HG03565 (cell line): ENCODE measurements at regions not wholly inside any gene's neighbourhood (a gene's known extent, or its start where the extent isn't known, plus 50 kb on each side); places are given as distances from the start of the nearest gene placed in this dataset.
"Not testable (repeated sequence)": the region's sequence is repeated elsewhere in the genome, so short reads cannot be mapped to it uniquely, and the experiment has no call there.

ENCODE experiments used
- ATAC-seq: cut with Tn5 transposase; IDR thresholded peaks from one replicate; pipeline ENCODE4 v1.9.1; 2021; ENCODE audit warnings: mild to moderate bottlenecking, moderate library complexity; ENCODE audit not compliant: unreplicated experiment

- no peak for ATAC-seq
These were observed 320.1 kb upstream of the DDI1 start for GRCh38 chr11:103716363-103716762.

- ATAC-seq, result no peak
These were observed 309.2 kb upstream of the DDI1 start for GRCh38 chr11:103727262-103727661.

GRCh38 chr11:103729617-103730016 lies 306.8 kb upstream of the DDI1 start:
- no peak for ATAC-seq

DNA sequence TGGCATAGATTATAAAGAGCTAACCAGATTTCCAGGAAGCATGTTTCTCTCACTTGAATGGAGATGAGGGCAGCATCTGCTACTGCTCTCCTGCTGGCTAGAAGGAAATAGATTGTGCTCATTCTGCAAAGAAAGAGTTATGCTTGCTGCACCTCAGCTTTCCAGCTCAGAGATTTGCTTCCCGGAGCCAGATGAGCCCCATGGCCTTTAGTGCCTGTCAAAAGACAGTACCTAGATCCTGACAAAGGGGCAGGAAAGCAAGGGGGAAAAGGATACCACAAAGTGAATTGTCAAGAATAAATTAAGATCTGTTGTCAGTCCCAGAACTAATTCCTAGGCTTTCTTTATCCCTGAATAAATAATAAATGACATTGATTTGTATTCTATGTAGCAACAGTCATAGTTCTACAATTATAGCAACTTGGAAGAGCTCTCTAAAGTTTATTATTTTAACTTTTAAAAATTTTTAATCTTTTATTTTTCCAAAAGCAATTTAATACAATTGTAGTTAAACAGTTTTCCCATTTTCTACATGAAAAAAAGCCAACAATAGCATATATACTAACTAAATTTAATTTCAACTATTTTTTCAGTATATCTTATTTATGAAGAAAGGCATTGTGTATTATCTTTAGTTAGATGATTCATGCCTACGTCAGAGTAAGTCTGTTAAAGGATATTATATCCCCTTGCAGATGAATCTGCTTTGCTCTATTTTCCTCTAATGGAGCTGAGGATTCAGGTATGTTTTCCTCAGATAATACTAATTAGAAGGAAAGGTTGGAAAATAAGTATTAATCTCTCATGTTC lies 306.1 kb upstream of the DDI1 start:
- ATAC-seq, result no peak

DNA sequence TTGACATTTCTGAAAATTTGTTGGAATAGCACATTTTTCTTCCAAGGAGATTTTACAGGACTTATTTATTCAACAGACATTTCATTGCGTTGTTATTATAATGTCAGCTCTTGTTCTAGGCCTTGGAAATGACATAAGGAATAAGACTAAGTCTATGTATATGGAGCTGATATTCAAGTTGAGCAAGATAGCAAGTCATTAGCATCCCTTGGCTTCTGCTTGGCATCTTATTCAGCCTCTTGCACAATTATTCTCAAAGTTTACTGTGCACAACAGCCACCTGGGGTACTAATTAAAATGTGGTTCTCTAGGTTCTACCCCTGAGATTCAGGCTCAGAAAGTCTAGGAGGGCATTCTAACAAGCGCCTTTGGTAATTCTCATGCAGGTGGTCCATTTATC lies 304.8 kb upstream of the DDI1 start:
- no peak for ATAC-seq

GRCh38 chr11:103733889-103734288 lies 302.6 kb upstream of the DDI1 start:
- ATAC-seq, result no peak

GRCh38 chr11:103735497-103736032 lies 300.9 kb upstream of the DDI1 start:
- ATAC-seq, result no peak

GRCh38 chr11:103736315-103737036 lies 300.0 kb upstream of the DDI1 start:
- ATAC-seq, result no peak

GRCh38 chr11:103737037-103737622 lies 299.3 kb upstream of the DDI1 start:
- ATAC-seq, result no peak

DNA sequence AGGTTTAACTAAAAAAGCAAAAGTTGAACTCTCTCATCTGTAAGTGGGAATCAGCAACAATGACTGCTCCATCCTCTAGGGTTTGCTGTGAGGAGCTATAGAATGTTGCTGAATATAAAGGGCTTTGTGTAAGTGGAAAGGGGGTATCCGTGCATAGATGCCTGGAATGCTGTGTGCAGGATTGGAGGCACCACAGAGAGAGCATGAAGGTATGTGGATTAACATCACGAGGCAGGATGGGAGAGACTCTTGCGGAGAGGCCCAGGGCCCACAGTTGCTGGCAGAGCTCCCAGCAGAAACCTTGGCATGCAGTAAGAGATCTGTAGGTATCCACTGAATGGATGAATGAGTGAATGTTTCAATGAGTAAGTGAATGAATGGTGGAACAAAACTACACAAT lies 298.7 kb upstream of the DDI1 start:
- no peak for ATAC-seq

DNA sequence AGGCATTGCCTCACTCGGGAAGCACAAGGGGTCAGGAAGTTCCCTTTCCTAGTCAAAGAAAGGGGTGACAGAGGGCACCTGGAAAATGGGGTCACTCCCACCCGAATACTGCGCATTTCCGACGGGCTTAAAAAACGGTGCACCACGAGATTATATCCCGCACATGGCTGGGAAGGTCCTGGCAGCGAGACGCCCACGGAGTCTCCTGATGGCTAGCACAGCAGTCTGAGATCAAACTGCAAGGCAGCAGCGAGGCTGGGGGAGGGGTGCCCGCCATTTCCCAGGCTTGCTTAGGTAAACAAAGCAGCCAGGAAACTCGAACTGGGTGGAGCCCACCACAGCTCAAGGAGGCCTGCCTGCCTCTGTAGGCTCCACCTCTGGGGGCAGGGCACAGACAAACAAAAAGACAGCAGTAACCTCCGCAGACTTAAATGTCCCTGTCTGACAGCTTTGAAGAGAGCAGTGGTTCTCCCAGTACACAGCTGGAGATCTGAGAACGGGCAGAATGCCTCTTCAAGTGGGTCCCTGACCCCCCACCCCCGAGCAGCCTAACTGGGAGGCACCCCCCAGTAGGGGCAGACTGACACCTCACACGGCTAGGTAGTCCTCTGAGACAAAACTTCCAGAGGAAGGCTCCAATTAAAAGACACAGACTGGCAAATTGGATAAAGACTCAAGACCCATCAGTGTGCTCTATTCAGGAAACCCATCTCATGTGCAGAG lies 297.2 kb upstream of the DDI1 start:
- not testable (repeated sequence) for ATAC-seq

DNA sequence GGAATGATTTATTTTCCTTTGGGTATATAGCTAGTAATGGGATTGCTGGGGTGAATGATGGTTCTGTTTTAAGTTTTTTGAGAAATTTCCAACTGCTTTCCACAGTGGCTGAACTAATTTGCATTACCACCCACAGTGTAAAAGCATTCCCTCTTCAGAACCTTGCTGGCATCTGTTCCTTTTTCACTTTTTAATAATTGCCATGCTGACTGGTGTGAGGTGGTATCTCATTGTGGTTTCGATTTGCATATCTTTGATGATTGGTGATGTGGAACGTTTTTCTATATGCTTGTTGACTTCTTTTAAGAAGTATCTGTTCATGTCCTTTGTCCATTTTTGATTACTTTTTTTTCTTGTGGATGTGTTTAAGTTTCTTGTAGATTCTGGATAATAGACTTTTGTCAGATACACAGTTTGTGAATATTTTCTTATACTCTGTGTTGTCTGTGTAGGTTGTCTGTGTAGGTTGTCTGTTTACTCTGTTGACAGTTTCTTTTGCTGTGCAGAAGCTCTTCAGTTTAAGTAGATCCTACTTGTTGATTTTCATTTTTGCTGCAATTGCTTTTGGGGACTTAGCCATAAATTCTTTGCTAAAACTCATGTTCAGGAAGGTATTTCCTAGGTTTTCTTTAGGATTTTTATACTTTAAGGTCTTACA lies 291.8 kb upstream of the DDI1 start:
- ATAC-seq, result no peak

DNA sequence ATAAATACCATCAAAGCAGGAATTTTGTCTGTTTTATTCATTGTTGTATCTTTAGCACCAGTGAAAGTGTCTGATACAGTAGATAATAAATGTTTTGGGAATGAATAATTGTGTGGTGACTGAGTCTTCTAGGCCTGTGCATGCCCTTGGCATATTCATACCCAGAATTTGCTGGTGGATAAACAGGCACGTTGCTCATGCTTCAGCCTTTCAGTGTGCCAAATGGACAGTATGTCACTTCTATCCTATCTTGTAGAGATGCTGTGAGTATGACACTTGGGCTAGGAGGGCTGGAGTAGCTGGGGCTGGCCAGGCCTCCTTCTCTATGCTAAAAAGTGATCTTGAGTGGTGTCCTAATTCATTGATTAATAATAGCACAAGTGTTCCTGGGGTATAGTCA lies 287.3 kb upstream of the DDI1 start:
- no peak for ATAC-seq

DNA sequence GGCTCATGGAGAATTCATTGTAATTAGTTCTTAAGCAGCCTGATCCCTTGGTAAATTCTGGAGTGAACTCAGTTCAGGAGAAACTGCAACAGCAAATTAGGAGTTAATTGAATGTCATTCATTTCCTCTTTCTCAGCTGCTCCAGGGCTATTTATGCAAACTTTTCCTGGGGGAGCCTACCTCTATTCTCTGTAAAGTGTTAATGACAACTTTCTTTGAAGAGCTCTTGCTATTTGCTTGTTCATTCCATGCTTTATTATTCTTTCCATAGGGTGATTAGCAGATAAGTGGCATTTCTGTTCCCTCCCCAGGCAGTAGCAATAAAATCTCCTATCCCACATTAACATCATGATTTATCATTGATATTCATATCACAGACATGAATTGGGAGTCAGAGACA lies 267.6 kb upstream of the DDI1 start:
- ATAC-seq, result no peak

DNA sequence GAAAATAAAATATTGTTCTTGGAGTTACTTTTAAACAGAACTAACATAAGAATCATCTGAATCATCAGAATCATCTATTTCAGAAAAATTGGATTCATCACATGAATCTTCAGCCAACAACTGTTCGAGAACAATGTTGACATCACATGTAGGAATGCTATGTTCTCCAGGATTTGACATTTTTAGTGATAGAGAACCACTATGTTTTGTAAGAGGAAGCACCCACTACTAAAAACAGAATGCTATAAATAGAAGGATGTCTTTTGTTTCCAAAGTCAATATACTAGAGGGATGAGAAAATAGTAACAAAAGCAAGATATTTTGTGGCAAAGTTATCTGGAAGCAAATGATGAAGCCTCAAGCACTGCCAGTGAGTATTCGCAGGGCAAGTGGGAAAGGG lies 263.4 kb upstream of the DDI1 start:
- ATAC-seq, result no peak

DNA sequence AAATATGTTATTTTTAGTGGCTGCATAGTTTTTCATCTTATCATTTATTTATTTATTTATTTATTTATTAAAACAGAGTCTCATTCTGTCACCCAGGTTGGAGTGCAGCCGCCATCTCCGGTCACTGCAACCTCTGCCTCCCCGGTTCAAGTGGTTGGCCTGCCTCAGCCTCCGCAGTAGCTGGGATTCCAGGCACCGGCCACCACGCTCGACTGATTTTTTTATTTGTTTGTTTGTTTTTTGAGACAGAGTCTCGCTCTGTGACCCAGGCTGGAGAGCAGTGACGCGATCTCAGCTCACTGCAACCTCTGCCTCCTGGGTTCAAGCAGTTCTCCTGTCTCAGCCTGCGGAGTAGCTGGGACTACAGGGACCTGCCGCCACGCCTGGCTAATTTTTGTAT lies 262.9 kb upstream of the DDI1 start:
- no peak for ATAC-seq

- no peak for ATAC-seq
These were observed 257.4 kb upstream of the DDI1 start for GRCh38 chr11:103779054-103779453.

DNA sequence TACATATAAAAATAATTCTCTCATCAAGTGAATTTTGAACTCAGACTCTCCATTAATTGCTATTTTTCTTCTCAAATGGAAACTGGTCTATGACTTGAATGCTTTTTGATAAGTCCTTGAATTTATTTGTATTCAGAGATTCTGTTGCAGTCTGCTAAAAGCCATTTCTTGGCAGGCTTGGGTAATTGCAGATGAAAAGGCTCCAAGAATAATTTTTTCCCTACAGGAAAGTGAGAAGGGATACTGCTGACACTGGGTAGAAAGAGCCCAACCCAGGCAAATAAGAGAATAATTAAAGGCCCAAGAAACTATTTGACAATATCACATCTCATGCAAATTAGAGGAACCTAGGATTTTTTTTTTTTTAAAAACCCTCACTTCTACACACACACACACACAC lies 246.5 kb upstream of the DDI1 start:
- ATAC-seq, result no peak

DNA sequence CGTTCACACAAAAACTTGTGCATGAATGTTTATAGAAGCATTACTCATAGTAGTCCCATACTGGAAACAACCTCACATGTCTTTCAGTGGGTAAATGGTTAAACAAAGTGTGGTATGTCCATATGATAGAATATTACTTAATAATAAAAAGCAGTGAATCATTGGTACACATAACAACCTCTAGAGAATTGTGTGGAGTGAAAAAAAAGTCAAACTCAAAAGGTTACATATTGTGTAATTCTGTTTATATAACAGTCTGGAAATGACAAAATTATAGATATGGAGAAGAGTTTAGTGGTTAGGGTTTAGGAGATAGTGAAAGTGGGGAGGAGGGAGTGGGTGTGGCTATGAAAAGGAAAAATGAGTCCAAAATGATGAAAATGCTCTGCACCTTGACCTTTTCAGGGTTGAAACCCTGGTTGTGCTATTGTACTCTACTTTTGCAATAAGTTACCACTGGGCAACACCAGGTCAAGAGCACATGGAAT lies 243.4 kb upstream of the DDI1 start:
- no peak for ATAC-seq

DNA sequence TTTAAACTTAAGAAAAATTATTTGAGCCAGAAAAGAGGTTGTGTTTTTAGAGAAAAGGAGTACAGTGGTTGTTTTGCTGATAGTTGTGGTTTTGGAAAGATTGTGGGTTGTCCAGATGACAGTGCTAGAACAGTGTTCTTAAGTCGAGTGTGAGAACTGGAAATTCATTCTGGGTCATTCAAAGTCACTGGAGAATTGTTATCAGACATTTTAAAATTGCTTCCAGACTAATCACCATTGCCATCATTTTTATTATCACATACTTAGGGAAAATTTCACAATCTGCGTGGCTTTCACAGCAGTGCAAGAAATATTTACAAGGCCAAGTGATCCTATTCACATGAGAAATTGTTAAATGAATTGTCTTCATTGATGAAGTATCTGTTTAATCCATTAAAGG lies 242.2 kb upstream of the DDI1 start:
- ATAC-seq, result no peak

GRCh38 chr11:103798026-103798425 lies 238.4 kb upstream of the DDI1 start:
- ATAC-seq, result no peak
